SKM-1 treated with dmso at 0.1 percent for 144 hours (cell line): ENCODE measurements at regions not wholly inside any gene's neighbourhood (a gene's known extent, or its start where the extent isn't known, plus 50 kb on each side); places are given as distances from the start of the nearest gene placed in this dataset.
"Not testable (repeated sequence)": the region's sequence is repeated elsewhere in the genome, so short reads cannot be mapped to it uniquely, and the experiment has no call there.

ENCODE experiments used
- DNase-seq: peaks from one replicate; lab custom pipeline; 2025; ENCODE audit not compliant: unreplicated experiment; lab: John Stamatoyannopoulos, UW

GRCh38 chr12:116687888-116688287 is 50.0 kb downstream of the SPRING1 start:
- DNase-seq = peak; percentile 14

GRCh38 chr12:116684891-116685290 is 53.0 kb downstream of the SPRING1 start:
- DNase-seq = no peak

GRCh38 chr12:116677202-116677661 is 60.6 kb downstream of the SPRING1 start:
- peak; percentile 76 for DNase-seq

GRCh38 chr12:116675339-116676107 is 62.3 kb downstream of the SPRING1 start:
- no peak for DNase-seq

- DNase-seq = no peak
Measured at GRCh38 chr12:116674643-116675183, 63.2 kb downstream of the SPRING1 start.

GRCh38 chr12:116673681-116674111 is 64.2 kb downstream of the SPRING1 start:
- DNase-seq = no peak

GRCh38 chr12:116672842-116673516 is 64.9 kb downstream of the SPRING1 start:
- DNase-seq = no peak

- DNase-seq = no peak
Measured at GRCh38 chr12:116672010-116672409, 65.9 kb downstream of the SPRING1 start.

- no peak for DNase-seq
Measured at GRCh38 chr12:116670859-116671258, 67.0 kb downstream of the SPRING1 start.

- DNase-seq = no peak
Measured at GRCh38 chr12:116667752-116668151, 70.1 kb downstream of the SPRING1 start.

- not testable (repeated sequence) for DNase-seq
Measured at GRCh38 chr12:116666829-116667228, 71.0 kb downstream of the SPRING1 start.

GRCh38 chr12:116666305-116666673 is 71.6 kb downstream of the SPRING1 start:
- DNase-seq = no peak

- no peak for DNase-seq
Measured at GRCh38 chr12:116665666-116666304, 72.1 kb downstream of the SPRING1 start.

- no peak for DNase-seq
Measured at GRCh38 chr12:116664085-116664484, 73.8 kb downstream of the SPRING1 start.

- DNase-seq = no peak
Measured at GRCh38 chr12:116662612-116663144, 75.2 kb downstream of the SPRING1 start.

- DNase-seq = no peak
Measured at GRCh38 chr12:116661341-116661740, 76.5 kb downstream of the SPRING1 start.

GRCh38 chr12:116660740-116661139 is 77.1 kb downstream of the SPRING1 start:
- DNase-seq = not testable (repeated sequence)

GRCh38 chr12:116659771-116660481 is 77.9 kb downstream of the SPRING1 start:
- DNase-seq = no peak

GRCh38 chr12:116657921-116658495 is 79.9 kb downstream of the SPRING1 start:
- no peak for DNase-seq

GRCh38 chr12:116656306-116656705 is 81.6 kb downstream of the SPRING1 start:
- DNase-seq = no peak
